K562 (cell line): ENCODE measurements at regions not wholly inside any gene's neighbourhood (a gene's known extent, or its start where the extent isn't known, plus 50 kb on each side); places are given as distances from the start of the nearest gene placed in this dataset.

Source experiments
- ATAC-seq: fragments of 200-7000 bp; cut with Tn5 transposase; 3 replicates; pipeline ENCODE4 v1.9.1; 2020; ENCODE audit warnings: moderate library complexity
- BruUV-seq: library from RNA; stranded (reverse); fragments of 400-500 nt; replicated peaks from 2 replicates; lab custom pipeline; 2021; lab: Mats Ljungman, UMichigan
- CTCF ChIA-PET: fragments of 300-600 bp; formaldehyde crosslinking; extraction: SDS; loops from one replicate; lab custom pipeline; 2021; ENCODE audit warnings: low intra/inter-chr PET ratio; lab: Yijun Ruan, JAX
- POLR2A ChIA-PET: fragments of 300-600, 350-650 bp; sonication (Branson Sonifier 250); formaldehyde crosslinking; extraction: SDS; loops from one replicate; lab custom pipeline; 2021; ENCODE audit warnings: antibody characterized with exemption, inconsistent platforms; lab: Yijun Ruan, JAX
- DNase-seq, 4 experiments: peaks; one replicate each; pipeline versions ENCODE4 v3.0.0 to v3.0.0-alpha.2; 2011 to 2018; ENCODE audit warnings: low spot score in 3 of 4, mixed read lengths in 3 of 4; ENCODE audit errors: extremely low read depth in 1 of 4
- FAIRE-seq: peaks from 2 replicates; lab custom pipeline; 2011; peaks lifted over from hg19 to GRCh38; lab: Jason Lieb, UNC
- H2AFZ ChIP-seq: 2 replicates; pipeline ENCODE4 v1.6.0; 2011; ENCODE audit warnings: low read depth, low read length, control low read depth, inconsistent platforms
- H3K27ac ChIP-seq: fragments of 200-600 bp; 3 replicates; pipeline ENCODE4 v1.8.0; 2011; ENCODE audit warnings: low read depth, mild to moderate bottlenecking, control low read depth, inconsistent platforms, low read length, moderate library complexity, mixed read lengths; ENCODE audit errors: extremely low read depth
- H3K27me3 ChIP-seq, 2 experiments: fragments of 300-600 bp in 1 of 2; 2 replicates in 1 of 2; 3 replicates in 1 of 2; pipeline versions ENCODE4 v1.6.0 to v1.8.0; 2011; ENCODE audit warnings: inconsistent platforms in 2 of 2, low read length in 2 of 2, mild to moderate bottlenecking in 1 of 2, mixed read lengths in 1 of 2, moderate library complexity in 1 of 2; ENCODE audit not compliant: control insufficient read depth in 2 of 2, insufficient read depth in 2 of 2
- H3K36me3 ChIP-seq: fragments of 300-600 bp; 3 replicates; pipeline ENCODE4 v1.8.0; 2011; ENCODE audit warnings: mild to moderate bottlenecking, low read length, inconsistent platforms; ENCODE audit not compliant: control insufficient read depth, insufficient read depth
- H3K4me1 ChIP-seq, 2 experiments: fragments of 200-600 bp in 1 of 2; replicated peaks in 1 of 2; 2 replicates in 1 of 2; 3 replicates in 1 of 2; pipeline versions ENCODE4 v1.5.1 to v1.8.0; 2011; ENCODE audit warnings: inconsistent platforms in 2 of 2, low read length in 2 of 2, mild to moderate bottlenecking in 1 of 2, mixed read lengths in 1 of 2, moderate library complexity in 1 of 2; ENCODE audit not compliant: control insufficient read depth in 2 of 2, insufficient read depth in 2 of 2
- H3K4me2 ChIP-seq: 2 replicates; pipeline ENCODE4 v1.6.1; 2011; ENCODE audit warnings: low read length, control low read depth, inconsistent platforms, mixed read lengths; ENCODE audit not compliant: insufficient read depth
- H3K4me3 ChIP-seq: fragments of 200-600 bp; sonication (generic), shearing (Covaris generic); 2 replicates; pipeline ENCODE4 v1.5.1; 2016; ENCODE audit warnings: control low read depth, inconsistent platforms
- H3K79me2 ChIP-seq: fragments of 200-600 bp; 3 replicates; pipeline ENCODE4 v1.8.0; 2011; ENCODE audit warnings: low read length, inconsistent platforms; ENCODE audit not compliant: control insufficient read depth, insufficient read depth
- H3K9ac ChIP-seq, 2 experiments: 2 replicates each; pipeline versions ENCODE4 v1.6.0 to v1.6.1; 2011; ENCODE audit warnings: low read depth in 2 of 2, low read length in 2 of 2, control low read depth in 1 of 2, inconsistent platforms in 1 of 2, mild to moderate bottlenecking in 1 of 2, mixed read lengths in 1 of 2; ENCODE audit not compliant: insufficient read depth in 1 of 2
- H3K9me1 ChIP-seq: one replicate; pipeline ENCODE4 v1.6.0; 2011; ENCODE audit warnings: inconsistent platforms, mild to moderate bottlenecking, low read length, moderate library complexity; ENCODE audit not compliant: control insufficient read depth, insufficient read depth
- H3K9me3 ChIP-seq: replicated peaks from 2 replicates; pipeline ENCODE4 v1.5.1; 2011; ENCODE audit warnings: low read depth, low read length, inconsistent platforms; ENCODE audit not compliant: control insufficient read depth, insufficient read depth
- H4K20me1 ChIP-seq: replicated peaks from 2 replicates; pipeline ENCODE4 v1.6.1; 2011; ENCODE audit warnings: low read length, inconsistent platforms, mixed read lengths; ENCODE audit not compliant: control insufficient read depth, insufficient read depth
- BDP1 ChIP-seq: IDR thresholded peaks from 3 replicates; pipeline ENCODE4 v1.6.1; 2011; ENCODE audit not compliant: insufficient read length, insufficient read depth
- CTBP1 ChIP-seq: fragments of 450-650 bp; IDR thresholded peaks from 2 replicates; pipeline ENCODE4 v1.6.1; 2016; ENCODE audit warnings: borderline replicate concordance
- FOS ChIP-seq: IDR thresholded peaks from 3 replicates; pipeline ENCODE4 v1.6.1; 2011; ENCODE audit not compliant: insufficient read length; ENCODE audit errors: extremely low read depth
- FOXO4 ChIP-seq: fragments of 450-650 bp; formaldehyde crosslinking; IDR thresholded peaks from 2 replicates; pipeline ENCODE4 v1.4.0; 2020; ENCODE audit warnings: mild to moderate bottlenecking, moderate library complexity
- GABPB1 ChIP-seq: sonication (generic); formaldehyde crosslinking; IDR thresholded peaks from 2 replicates; pipeline ENCODE4 v1.8.0; 2022; ENCODE audit warnings: mild to moderate bottlenecking, missing genetic modification reagents
- NFXL1 ChIP-seq: fragments of 450-650 bp; formaldehyde crosslinking; IDR thresholded peaks from 2 replicates; pipeline ENCODE4 v1.4.0; 2021; ENCODE audit warnings: mild to moderate bottlenecking
- POLR2G ChIP-seq: fragments of 200-400 bp; formaldehyde crosslinking; IDR thresholded peaks from 2 replicates; pipeline ENCODE4 v1.6.1; 2017; ENCODE audit warnings: low read depth, mild to moderate bottlenecking, antibody characterized with exemption, low read length, moderate library complexity
- POLR2H ChIP-seq: IDR thresholded peaks from 2 replicates; pipeline ENCODE4 v1.6.1; 2016; ENCODE audit warnings: missing genetic modification characterization, low read depth, mild to moderate bottlenecking, control low read depth, missing compliant biosample characterization, moderate library complexity
- PTTG1 ChIP-seq: fragments of 450-650 bp; IDR thresholded peaks from 2 replicates; pipeline ENCODE4 v1.6.1; 2016; ENCODE audit warnings: low read depth, mild to moderate bottlenecking, missing genetic modification characterization, missing compliant biosample characterization
- RBM15 ChIP-seq: fragments of 200-400 bp; formaldehyde crosslinking; IDR thresholded peaks from 2 replicates; pipeline ENCODE4 v1.6.1; 2018; ENCODE audit warnings: mild to moderate bottlenecking, low read length, moderate library complexity; ENCODE audit not compliant: insufficient read depth
- SRSF7 ChIP-seq: fragments of 200-400 bp; formaldehyde crosslinking; optimal IDR thresholded peaks from 2 replicates; pipeline ENCODE3; 2017; ENCODE audit warnings: mild to moderate bottlenecking, low read depth, low read length
- SRSF9 ChIP-seq: fragments of 200-400 bp; formaldehyde crosslinking; IDR thresholded peaks from 2 replicates; pipeline ENCODE4 v1.6.1; 2017; ENCODE audit warnings: low read depth, low read length, borderline replicate concordance
- WHSC1 ChIP-seq: IDR thresholded peaks from one replicate; pipeline ENCODE4 v1.6.1; 2012; ENCODE audit warnings: low read length, control low read depth, inconsistent platforms
- ZFP91 ChIP-seq: sonication (generic); formaldehyde crosslinking; IDR thresholded peaks from 2 replicates; pipeline ENCODE4 v1.8.0; 2022; ENCODE audit warnings: mild to moderate bottlenecking, missing genetic modification reagents
- ZFPM2 ChIP-seq: fragments of 250-450 bp; sonication (Bioruptor Pico); IDR thresholded peaks from 2 replicates; pipeline ENCODE4 v1.5.1; 2022; ENCODE audit warnings: mild to moderate bottlenecking
- ZNF184 ChIP-seq: sonication (generic); formaldehyde crosslinking; IDR thresholded peaks from 2 replicates; pipeline ENCODE4 v1.5.0; 2020; ENCODE audit warnings: missing genetic modification reagents
- ZNF280A ChIP-seq: fragments of 450-650 bp; IDR thresholded peaks from 2 replicates; pipeline ENCODE4 v1.6.1; 2018; ENCODE audit warnings: mild to moderate bottlenecking, low read depth; ENCODE audit not compliant: partially characterized antibody
- ZNF586 ChIP-seq: fragments of 450-650 bp; formaldehyde crosslinking; conservative IDR thresholded peaks from 2 replicates; pipeline ENCODE4 v1.4.0; 2020; ENCODE audit warnings: mild to moderate bottlenecking, moderate library complexity
- ZNF655 ChIP-seq: fragments of 250-450 bp; sonication (Bioruptor Pico); IDR thresholded peaks from 2 replicates; pipeline ENCODE4 v1.5.0; 2021
- in situ Hi-C: fragments of 300-500 bp; cut with MboI; formaldehyde crosslinking; loops from 4 replicates; pipeline ENCODE4 v1.15.0; 2018; ENCODE audit warnings: inconsistent platforms, mixed read lengths
- intact Hi-C: fragments of 100-400 bp; cut with micrococcal nuclease; formaldehyde crosslinking; loops from 2 replicates; pipeline ENCODE4 v1.14.2; 2022

GRCh38 chr2:190769258-190769657 is 111.4 kb upstream of the GLS start:
- H2AFZ ChIP-seq, result no peak overlapping the region
- CTCF ChIA-PET, result no interaction called here

More at GRCh38 chr2:190769258-190769657, 111.4 kb upstream of the GLS start:
- TF ChIP-seq RBM15 (no peak), ZFPM2 (no peak), PTTG1 (tag) (no peak), ZNF655 (CRISPR knock-in tag) (no peak), SRSF9 (no peak), SRSF7 (no peak), NFXL1 (CRISPR knock-in tag) (no peak), FOXO4 (CRISPR knock-in tag) (no peak), ZNF280A (no peak), POLR2H (no peak), FOS (no peak), CTBP1 (no peak), ZNF586 (CRISPR knock-in tag) (no peak), GABPB1 (no peak), WHSC1 (no peak), ZFP91 (CRISPR knock-in tag) (no peak), BDP1 (no peak), ZNF184 (CRISPR knock-in tag) (no peak), POLR2G (no peak)
- Histone ChIP-seq H3K36me3 (no peaks in the 10 kb centered on the region), H3K4me3 (no peak overlapping the region), H3K27ac (no peak overlapping the region), H3K79me2 (no peaks in the 10 kb centered on the region), H3K9ac (no peak overlapping the region), H3K4me2 (no peak overlapping the region), H3K4me1 (peaks cover 0 to 11% of the 10 kb centered on the region in 2 experiments; a peak in 2 of 5 replicates), H3K27me3 (no peaks in the 10 kb centered on the region), H3K9me3 (no peaks in the 10 kb centered on the region), H3K9me1 (no peaks in the 10 kb centered on the region), H4K20me1 (no peaks in the 10 kb centered on the region)
- FAIRE-seq, result no peak
- ATAC-seq, result no peak
- in situ Hi-C loops, result no loop called here
- intact Hi-C loops, result loop anchor here (5.0 kb wide), 1 partner anchor 67 kb away; no protein-coding TSS in a partner anchor
- POLR2A ChIA-PET, result no interaction called here
- DNase-seq, result no peak
- no TSS peak for BruUV-seq
